GM10248 (cell line): ENCODE measurements at regions not wholly inside any gene's neighbourhood (a gene's known extent, or its start where the extent isn't known, plus 50 kb on each side); places are given as distances from the start of the nearest gene placed in this dataset.

ENCODE experiments used
- CTCF ChIA-PET: fragments of 300-600 bp; sonication (Branson Sonifier 250); formaldehyde crosslinking; extraction: SDS; loops from one replicate; lab custom pipeline; 2021; ENCODE audit warnings: antibody characterized with exemption; lab: Yijun Ruan, JAX
- POLR2A ChIA-PET: fragments of 350-650 bp; sonication (Branson Sonifier 250); formaldehyde crosslinking; extraction: SDS; loops from one replicate; lab custom pipeline; 2020; ENCODE audit warnings: antibody characterized with exemption; lab: Yijun Ruan, JAX
- DNase-seq: peaks from one replicate; pipeline ENCODE4 v3.0.0; 2012; ENCODE audit errors: extremely low spot score
- CTCF ChIP-seq: IDR thresholded peaks from 2 replicates; pipeline ENCODE4 v1.5.1; 2012; ENCODE audit warnings: mild to moderate bottlenecking, low read depth; ENCODE audit errors: extremely low read depth, missing control alignments, control extremely low read depth

- ChIA-PET POLR2A (no interaction called here), CTCF (no interaction called here)
- TF ChIP-seq CTCF = no peak
- no peak for DNase-seq
Observed at GRCh38 chr3:137324114-137324513, 366.3 kb downstream of the IL20RB start.

- CTCF ChIA-PET = interaction anchor here (1.0 kb wide), 1 partner anchor 21 kb away, joined by 3 read pairs; no protein-coding TSS in a partner anchor
- no peak for TF ChIP-seq CTCF
- DNase-seq = no peak
- POLR2A ChIA-PET = no interaction called here
Observed at GRCh38 chr3:137325170-137325569, 367.4 kb downstream of the IL20RB start.

GRCh38 chr3:137325934-137326333, 368.2 kb downstream of the IL20RB start:
- ChIA-PET POLR2A (no interaction called here), CTCF (interaction anchor here (1.0 to 1.3 kb wide), 2 partner anchors 17 to 22 kb away, joined by 3 to 4 read pairs; no protein-coding TSS in a partner anchor)
- no peak for TF ChIP-seq CTCF
- no peak for DNase-seq

GRCh38 chr3:137329594-137329993, 371.8 kb downstream of the IL20RB start:
- DNase-seq = no peak
- ChIA-PET CTCF (no interaction called here), POLR2A (no interaction called here)
- TF ChIP-seq CTCF = no peak

GRCh38 chr3:137330246-137330645, 372.5 kb downstream of the IL20RB start:
- ChIA-PET CTCF (no interaction called here), POLR2A (no interaction called here)
- no peak for TF ChIP-seq CTCF
- DNase-seq = no peak

- CTCF ChIA-PET = no interaction called here
Observed at GRCh38 chr3:137332297-137332696, 374.5 kb downstream of the IL20RB start.

More at GRCh38 chr3:137332297-137332696, 374.5 kb downstream of the IL20RB start:
- POLR2A ChIA-PET = no interaction called here
- TF ChIP-seq CTCF = no peak
- DNase-seq = no peak
